ENCODE measurements at regions not wholly inside any gene's neighbourhood (a gene's known extent, or its start where the extent isn't known, plus 50 kb on each side); places are given as distances from the start of the nearest gene placed in this dataset.

DNA sequence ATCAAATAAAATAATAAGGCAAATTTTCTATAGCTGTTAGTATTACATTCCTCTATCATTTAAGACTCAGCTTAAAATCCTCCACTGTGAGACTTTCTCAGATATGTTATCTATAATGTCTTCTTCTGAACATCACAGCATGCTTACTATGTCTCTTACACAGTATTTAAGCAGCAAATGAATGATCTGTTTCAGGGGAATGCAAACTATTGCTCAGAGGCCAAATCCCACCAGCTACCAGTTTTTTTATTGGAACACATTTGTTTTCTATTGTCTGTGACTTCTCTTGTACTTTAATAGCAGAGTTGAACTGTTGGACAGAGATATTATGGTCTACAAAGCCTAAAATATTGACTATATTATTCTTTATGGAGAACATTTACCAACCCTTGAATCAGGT is 59.6 kb downstream of the C3orf38 start:
- no peak overlapping the region for H3K4me3 ChIP-seq (ENCODE audit: low read depth, low read length)
- DNase-seq (ENCODE audit: low read depth): peak; percentile 23
- TF ChIP-seq, protein P1, sequence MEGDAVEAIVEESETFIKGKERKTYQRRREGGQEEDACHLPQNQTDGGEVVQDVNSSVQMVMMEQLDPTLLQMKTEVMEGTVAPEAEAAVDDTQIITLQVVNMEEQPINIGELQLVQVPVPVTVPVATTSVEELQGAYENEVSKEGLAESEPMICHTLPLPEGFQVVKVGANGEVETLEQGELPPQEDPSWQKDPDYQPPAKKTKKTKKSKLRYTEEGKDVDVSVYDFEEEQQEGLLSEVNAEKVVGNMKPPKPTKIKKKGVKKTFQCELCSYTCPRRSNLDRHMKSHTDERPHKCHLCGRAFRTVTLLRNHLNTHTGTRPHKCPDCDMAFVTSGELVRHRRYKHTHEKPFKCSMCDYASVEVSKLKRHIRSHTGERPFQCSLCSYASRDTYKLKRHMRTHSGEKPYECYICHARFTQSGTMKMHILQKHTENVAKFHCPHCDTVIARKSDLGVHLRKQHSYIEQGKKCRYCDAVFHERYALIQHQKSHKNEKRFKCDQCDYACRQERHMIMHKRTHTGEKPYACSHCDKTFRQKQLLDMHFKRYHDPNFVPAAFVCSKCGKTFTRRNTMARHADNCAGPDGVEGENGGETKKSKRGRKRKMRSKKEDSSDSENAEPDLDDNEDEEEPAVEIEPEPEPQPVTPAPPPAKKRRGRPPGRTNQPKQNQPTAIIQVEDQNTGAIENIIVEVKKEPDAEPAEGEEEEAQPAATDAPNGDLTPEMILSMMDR (conservative IDR thresholded peaks at IDR 0.05; ENCODE audit: low read depth, low read length): no peak

DNA sequence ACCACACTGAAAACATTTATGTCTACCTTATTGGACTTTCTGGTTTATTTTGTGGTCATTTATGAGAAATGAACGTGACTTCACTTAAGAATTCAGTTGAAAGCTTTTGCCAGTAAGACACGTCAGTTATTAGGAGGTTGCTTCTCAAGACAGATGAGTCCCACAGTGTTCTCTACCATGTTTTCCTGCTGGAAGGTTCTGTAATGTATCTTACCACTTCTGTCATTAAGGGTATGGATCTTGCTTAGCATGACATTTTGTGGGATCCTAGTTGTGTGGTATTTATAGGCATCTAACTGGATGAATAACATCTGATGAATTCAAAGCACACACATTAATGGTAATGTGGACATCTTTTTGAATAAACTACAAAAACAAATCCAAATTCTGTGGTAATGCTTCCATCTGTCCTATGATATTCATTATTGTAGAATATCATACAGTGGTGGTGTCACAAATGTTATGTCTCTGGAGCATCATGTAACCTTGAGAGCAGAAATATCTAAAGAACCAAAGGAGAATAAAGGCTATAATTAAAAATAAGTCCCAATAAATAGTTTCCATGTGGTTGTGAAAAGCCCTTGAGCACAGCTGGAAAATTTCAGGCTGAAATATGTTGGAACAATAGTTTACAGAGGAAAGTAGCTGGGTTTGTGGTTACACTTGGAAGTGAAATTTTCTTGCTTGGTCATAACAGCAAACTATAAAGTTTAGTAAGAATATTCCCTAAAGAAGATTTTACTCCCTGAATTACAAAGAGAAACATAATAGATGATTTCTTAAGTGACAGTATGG is 61.5 kb downstream of the C3orf38 start:
- DNase-seq (ENCODE audit: low read depth): no peak
- TF ChIP-seq, protein P1 (conservative IDR thresholded peaks at IDR 0.05; ENCODE audit: low read depth, low read length): no peak
- H3K4me3 ChIP-seq (ENCODE audit: low read depth, low read length): no peak overlapping the region

DNA sequence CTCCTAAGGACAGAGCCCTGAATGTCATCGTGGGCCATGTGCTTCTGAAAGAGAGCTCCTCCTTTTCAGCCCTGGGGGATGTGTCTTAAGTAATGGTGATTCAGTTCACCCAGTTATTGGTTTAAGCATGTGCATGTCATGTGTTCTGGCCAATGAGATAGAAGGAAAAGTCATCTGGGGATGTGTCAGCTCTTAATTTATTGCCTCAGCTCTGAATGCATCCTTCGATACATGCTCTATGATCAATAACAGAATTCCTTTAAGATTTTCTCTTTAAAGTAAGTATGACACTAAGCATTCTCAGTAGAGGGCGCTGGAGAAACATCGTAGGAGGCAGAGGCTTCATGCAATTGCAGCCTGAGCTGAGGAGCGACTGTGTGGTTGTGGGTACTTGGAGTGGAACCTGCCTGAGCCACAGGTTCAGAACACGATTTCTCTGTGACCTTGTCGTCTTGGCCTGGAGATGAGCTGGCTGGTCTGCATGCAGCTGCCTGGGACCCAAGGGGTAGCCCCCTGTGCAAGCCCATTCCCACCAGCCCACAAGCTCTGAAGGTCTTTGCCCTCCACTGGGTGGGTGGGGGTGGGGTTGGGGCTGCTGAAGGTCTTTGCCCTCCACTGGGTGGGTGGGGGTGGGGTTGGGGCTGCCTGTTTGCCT is 69.5 kb downstream of the C3orf38 start:
- TF ChIP-seq, protein P1 (conservative IDR thresholded peaks at IDR 0.05; ENCODE audit: low read depth, low read length): peak; percentile 87
- DNase-seq (ENCODE audit: low read depth): peak; percentile 88
- H3K4me3 ChIP-seq (ENCODE audit: low read depth, low read length): no peak overlapping the region

DNA sequence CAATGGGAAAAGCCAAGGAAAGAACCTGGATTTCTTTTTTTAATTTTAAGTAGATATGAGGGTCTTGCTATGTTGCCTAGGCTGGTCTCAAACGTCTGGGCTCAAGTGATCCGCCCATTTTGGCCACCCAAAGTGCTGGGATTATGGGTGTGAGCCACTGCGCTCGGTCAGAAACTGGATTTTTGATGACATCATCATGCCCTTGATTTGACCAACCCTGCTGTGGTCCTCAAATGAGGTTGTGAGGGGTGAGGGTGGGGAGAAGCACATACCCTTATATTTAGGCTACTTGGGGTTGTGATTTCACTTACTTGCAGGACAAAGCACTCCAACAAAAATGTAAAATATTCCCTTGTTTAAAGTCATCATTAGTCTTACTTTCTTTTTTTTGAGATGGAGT is 70.4 kb downstream of the C3orf38 start:
- TF ChIP-seq, protein P1 (conservative IDR thresholded peaks at IDR 0.05; ENCODE audit: low read depth, low read length): no peak
- DNase-seq (ENCODE audit: low read depth): no peak

DNA sequence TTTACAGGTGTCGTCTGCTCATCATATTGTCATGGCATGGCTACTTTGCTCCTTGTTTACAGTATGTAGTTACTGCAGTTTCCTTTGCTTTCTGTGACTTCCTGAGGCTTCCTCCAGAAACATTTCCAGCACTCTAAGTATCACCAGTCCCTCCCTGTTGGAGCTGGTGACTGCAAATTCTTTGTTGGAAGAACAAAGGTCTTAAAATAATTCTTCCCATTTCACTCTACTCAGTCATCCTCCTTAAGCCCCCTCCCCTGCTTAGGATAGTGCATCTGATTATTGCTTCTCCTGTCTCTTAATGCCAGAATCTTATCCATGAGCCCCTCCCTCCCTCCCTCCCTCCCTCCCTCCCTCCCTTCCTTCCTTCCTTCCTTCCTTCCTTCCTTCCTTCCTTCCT is 72.0 kb downstream of the C3orf38 start:
- no peak for DNase-seq (ENCODE audit: low read depth)
- no peak overlapping the region for H3K4me3 ChIP-seq (ENCODE audit: low read depth, low read length)
- TF ChIP-seq, protein P1 (conservative IDR thresholded peaks at IDR 0.05; ENCODE audit: low read depth, low read length): no peak

More for the DNA sequence above, 70.4 kb downstream of the C3orf38 start:
- no peak overlapping the region for H3K4me3 ChIP-seq (ENCODE audit: low read depth, low read length)

DNA sequence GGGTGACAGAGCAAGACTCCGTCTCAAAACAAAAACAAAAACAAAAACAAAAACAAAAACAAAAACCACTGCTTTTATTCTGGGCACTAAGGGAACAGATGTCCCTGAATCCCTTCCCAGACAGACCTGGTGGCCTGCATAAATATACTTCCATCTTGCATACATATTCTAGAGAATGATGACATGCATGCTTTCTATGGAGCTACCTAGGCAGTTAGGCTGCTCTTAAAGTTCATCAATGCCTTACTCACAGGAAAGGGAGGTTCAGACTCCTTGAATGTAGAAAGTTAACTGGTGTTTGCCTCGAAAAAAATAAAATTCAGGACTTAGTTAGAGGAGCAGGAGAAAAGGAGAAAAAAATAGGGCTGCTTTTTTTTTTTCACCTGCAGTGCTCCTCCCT is 72.6 kb downstream of the C3orf38 start:
- DNase-seq (ENCODE audit: low read depth): no peak
- H3K4me3 ChIP-seq (ENCODE audit: low read depth, low read length): no peak overlapping the region
- TF ChIP-seq, protein P1 (conservative IDR thresholded peaks at IDR 0.05; ENCODE audit: low read depth, low read length): no peak

Measured in choroid plexus epithelial cell (primary cell).